Peyer's patch (tissue), 4 donors: ENCODE measurements at regions not wholly inside any gene's neighbourhood (a gene's known extent, or its start where the extent isn't known, plus 50 kb on each side); places are given as distances from the start of the nearest gene placed in this dataset.

Experiments used
- DNase-seq, 3 donors: peaks; one replicate each; pipeline ENCODE4 v3.0.0-alpha.2; 2017 to 2019
- H3K27ac ChIP-seq, 4 donors: fragments of 200-600 bp; sonication (generic); one replicate each; pipeline ENCODE4 v1.5.1; 2016 to 2019
- H3K27me3 ChIP-seq, 2 donors: fragments of 200-600 bp; sonication (generic); one replicate each; pipeline ENCODE4 v1.5.1; 2019
- H3K36me3 ChIP-seq, 3 donors: fragments of 200-600 bp; sonication (generic); one replicate each; pipeline ENCODE4 v1.5.1; 2016 to 2019
- H3K4me1 ChIP-seq, 4 donors: fragments of 200-600 bp; sonication (generic); one replicate each; pipeline ENCODE4 v1.5.1; 2016 to 2019
- H3K4me3 ChIP-seq, 4 donors: fragments of 200-600 bp; sonication (generic); 1 replicate in 3 of 4; 2 replicates in 1 of 4; pipeline ENCODE4 v1.5.1; 2016 to 2019; ENCODE audit warnings: mild to moderate bottlenecking in 1 of 4
- H3K9me3 ChIP-seq, 4 donors: fragments of 200-600 bp; sonication (generic); one replicate each; pipeline ENCODE4 v1.5.1; 2016 to 2019; ENCODE audit warnings: mild to moderate bottlenecking in 1 of 4
- CTCF ChIP-seq, 6 experiments: fragments of 450-650 bp in 4 of 6; fragments of 200-600 bp in 2 of 6; sonication (generic) in 1 of 6; IDR thresholded peaks; one replicate each; pipeline ENCODE4 v1.5.1; 2017 to 2019; ENCODE audit warnings: antibody characterized with exemption in 6 of 6, mild to moderate bottlenecking in 3 of 6, moderate library complexity in 1 of 6
- POLR2A ChIP-seq, 2 donors: fragments of 450-650 bp; IDR thresholded peaks; one replicate each; pipeline ENCODE4 v1.5.1; 2017; ENCODE audit warnings: antibody characterized with exemption in 2 of 2, mild to moderate bottlenecking in 2 of 2, moderate library complexity in 2 of 2

- Histone ChIP-seq H3K4me3 (no peak overlapping the region), H3K27me3 (no peaks in the 10 kb centered on the region), H3K27ac (no peak overlapping the region), H3K4me1 (no peaks in the 10 kb centered on the region), H3K36me3 (no peaks in the 10 kb centered on the region), H3K9me3 (peaks cover 0 to 3% (median 0%) of the 10 kb centered on the region in 4 donors)
- TF ChIP-seq CTCF (IDR thresholded peaks at IDR 0.05) (no peak), POLR2A (IDR thresholded peaks at IDR 0.05) (no peak)
- DNase-seq: no peak
These were observed 170.0 kb upstream of the TSHZ3 start for GRCh38 chr19:31519256-31519655.

- Histone ChIP-seq H3K27me3 (no peaks in the 10 kb centered on the region), H3K9me3 (peaks cover 0 to 3% (median 0%) of the 10 kb centered on the region in 4 donors), H3K4me1 (no peaks in the 10 kb centered on the region), H3K27ac (no peak overlapping the region), H3K36me3 (no peaks in the 10 kb centered on the region), H3K4me3 (no peak overlapping the region)
- no peak for DNase-seq
- TF ChIP-seq POLR2A (IDR thresholded peaks at IDR 0.05): no peak
- TF ChIP-seq CTCF (IDR thresholded peaks at IDR 0.05): no peak
These were observed 170.7 kb upstream of the TSHZ3 start for GRCh38 chr19:31519908-31520307.

- no peak for DNase-seq
- Histone ChIP-seq H3K27ac (no peak overlapping the region), H3K4me3 (no peak overlapping the region), H3K9me3 (peaks cover 0 to 3% (median 0%) of the 10 kb centered on the region in 4 donors), H3K36me3 (no peaks in the 10 kb centered on the region), H3K4me1 (no peaks in the 10 kb centered on the region), H3K27me3 (no peaks in the 10 kb centered on the region)
- no peak for TF ChIP-seq POLR2A (IDR thresholded peaks at IDR 0.05)
- TF ChIP-seq CTCF (IDR thresholded peaks at IDR 0.05): no peak
These were observed 171.4 kb upstream of the TSHZ3 start for GRCh38 chr19:31520633-31521032.

- Histone ChIP-seq H3K27me3 (no peaks in the 10 kb centered on the region), H3K4me1 (no peaks in the 10 kb centered on the region), H3K9me3 (peaks cover 0 to under 1% (median 0%) of the 10 kb centered on the region in 4 donors), H3K36me3 (no peaks in the 10 kb centered on the region), H3K27ac (no peak overlapping the region), H3K4me3 (no peak overlapping the region)
- TF ChIP-seq CTCF (IDR thresholded peaks at IDR 0.05): no peak
- TF ChIP-seq POLR2A (IDR thresholded peaks at IDR 0.05): no peak
- DNase-seq: no peak
These were observed 176.4 kb upstream of the TSHZ3 start for GRCh38 chr19:31525610-31526147.

GRCh38 chr19:31527443-31527842, 178.2 kb upstream of the TSHZ3 start:
- no peak for DNase-seq

More at GRCh38 chr19:31527443-31527842, 178.2 kb upstream of the TSHZ3 start:
- no peaks in the 10 kb centered on the region for H3K36me3 ChIP-seq
- no peak overlapping the region for H3K27ac ChIP-seq
- H3K27me3 ChIP-seq: no peaks in the 10 kb centered on the region
- no peak for TF ChIP-seq POLR2A (IDR thresholded peaks at IDR 0.05)
- TF ChIP-seq CTCF (IDR thresholded peaks at IDR 0.05): no peak
- H3K4me1 ChIP-seq: no peaks in the 10 kb centered on the region
- H3K9me3 ChIP-seq: no peaks in the 10 kb centered on the region
- no peak overlapping the region for H3K4me3 ChIP-seq
